H1 (cell line): ENCODE measurements at regions not wholly inside any gene's neighbourhood (a gene's known extent, or its start where the extent isn't known, plus 50 kb on each side); places are given as distances from the start of the nearest gene placed in this dataset.

Source experiments
- CTCF ChIA-PET: fragments of 300-600 bp; sonication (Branson Sonifier 250); formaldehyde crosslinking; loops from one replicate; lab custom pipeline; 2021; ENCODE audit not compliant: partially characterized antibody; lab: Charles Lee
- POLR2A ChIA-PET: fragments of 300-600 bp; sonication (Branson Sonifier 250); formaldehyde crosslinking; loops from one replicate; lab custom pipeline; 2021; ENCODE audit warnings: inconsistent platforms; ENCODE audit not compliant: partially characterized antibody; lab: Charles Lee
- DNase-seq, 2 experiments: peaks; one replicate each; pipeline versions ENCODE4 v3.0.0 to v3.0.0-alpha.2; 2010 to 2022; ENCODE audit warnings: low spot score in 2 of 2, low read depth in 1 of 2, mixed read lengths in 1 of 2
- FAIRE-seq: peaks from 2 replicates; lab custom pipeline; 2011; peaks lifted over from hg19 to GRCh38; lab: Jason Lieb, UNC
- H2AFZ ChIP-seq: 2 replicates; pipeline ENCODE4 v1.8.1; 2012; ENCODE audit warnings: low read length, inconsistent platforms
- H2AK5ac ChIP-seq: 2 replicates; pipeline ENCODE4 v1.6.1; 2013; ENCODE audit warnings: low read depth, low read length
- H2BK120ac ChIP-seq: replicated peaks from 2 replicates; pipeline ENCODE3; 2013; ENCODE audit warnings: low read depth, low read length, inconsistent platforms
- H2BK12ac ChIP-seq: 2 replicates; pipeline ENCODE4 v1.6.1; 2013; ENCODE audit warnings: low read depth, low read length
- H2BK15ac ChIP-seq: 2 replicates; pipeline ENCODE4 v1.6.1; 2013; ENCODE audit warnings: low read length
- H2BK20ac ChIP-seq: 2 replicates; pipeline ENCODE4 v1.6.1; 2013; ENCODE audit warnings: low read length
- H2BK5ac ChIP-seq: 2 replicates; pipeline ENCODE4 v1.6.1; 2013; ENCODE audit warnings: low read depth, low read length
- H3K14ac ChIP-seq: 2 replicates; pipeline ENCODE4 v1.6.1; 2013; ENCODE audit warnings: inconsistent platforms; ENCODE audit not compliant: insufficient read length
- H3K18ac ChIP-seq: 2 replicates; pipeline ENCODE4 v1.6.1; 2013; ENCODE audit warnings: low read length; ENCODE audit errors: extremely low read depth
- H3K23ac ChIP-seq: 2 replicates; pipeline ENCODE4 v1.6.1; 2013; ENCODE audit warnings: inconsistent platforms; ENCODE audit not compliant: insufficient read length
- H3K23me2 ChIP-seq: 2 replicates; pipeline ENCODE4 v1.6.1; 2013; ENCODE audit warnings: low read depth, low read length
- H3K27ac ChIP-seq: 2 replicates; pipeline ENCODE4 v1.6.1; 2011; ENCODE audit warnings: low read depth, low read length, inconsistent platforms
- H3K27me3 ChIP-seq, 4 experiments: replicated peaks in 1 of 4; 1 replicate in 1 of 4; 2 replicates in 3 of 4; pipeline versions ENCODE4 v1.6.1 to v1.8.1; 2011 to 2013; ENCODE audit warnings: low read length in 3 of 4, mild to moderate bottlenecking in 3 of 4, inconsistent platforms in 2 of 4, mixed read lengths in 2 of 4, moderate library complexity in 1 of 4; ENCODE audit not compliant: control insufficient read depth in 3 of 4, insufficient read depth in 3 of 4; ENCODE audit errors: extremely low read depth in 1 of 4
- H3K36me3 ChIP-seq, 4 experiments: 2 replicates each; pipeline versions ENCODE4 v1.6.1 to v1.8.1; 2011 to 2013; ENCODE audit warnings: mild to moderate bottlenecking in 4 of 4, low read length in 3 of 4, moderate library complexity in 2 of 4, control low read depth in 1 of 4, inconsistent platforms in 1 of 4; ENCODE audit not compliant: insufficient read depth in 4 of 4, control insufficient read depth in 2 of 4
- H3K4ac ChIP-seq: replicated peaks from 2 replicates; pipeline ENCODE3; 2013; ENCODE audit warnings: low read length, low read depth, mixed read lengths, inconsistent platforms; ENCODE audit not compliant: insufficient read length
- H3K4me1 ChIP-seq, 4 experiments: replicated peaks in 1 of 4; 1 replicate in 1 of 4; 2 replicates in 3 of 4; pipeline versions ENCODE4 v1.6.1 to v1.8.1; 2011 to 2013; ENCODE audit warnings: low read length in 3 of 4, inconsistent platforms in 2 of 4, mixed read lengths in 1 of 4; ENCODE audit not compliant: insufficient read depth in 4 of 4, control insufficient read depth in 3 of 4
- H3K4me2 ChIP-seq, 2 experiments: 2 replicates each; pipeline versions ENCODE4 v1.6.1 to v1.8.1; 2011 to 2013; ENCODE audit warnings: low read depth in 2 of 2, low read length in 2 of 2, control low read depth in 1 of 2, inconsistent platforms in 1 of 2, mild to moderate bottlenecking in 1 of 2; ENCODE audit not compliant: insufficient read depth in 1 of 2
- H3K4me3 ChIP-seq, 4 experiments: fragments of 200-600, 300-600 bp in 1 of 4; sonication (generic), shearing (Covaris generic), sonication (Bioruptor Twin) in 1 of 4; 2 replicates each; pipeline versions ENCODE4 v1.5.1 to v1.8.1; 2011 to 2016; ENCODE audit warnings: low read length in 4 of 4, low read depth in 3 of 4, control low read depth in 2 of 4, inconsistent platforms in 2 of 4, mild to moderate bottlenecking in 2 of 4, mixed read lengths in 1 of 4, moderate library complexity in 1 of 4; ENCODE audit not compliant: insufficient read depth in 2 of 4; ENCODE audit errors: extremely low read depth in 1 of 4
- H3K56ac ChIP-seq: replicated peaks from 2 replicates; pipeline ENCODE3; 2013; ENCODE audit warnings: low read depth, mild to moderate bottlenecking, mixed read lengths, low read length, inconsistent platforms; ENCODE audit not compliant: insufficient read length
- H3K79me1 ChIP-seq: 2 replicates; pipeline ENCODE4 v1.6.1; 2013; ENCODE audit warnings: low read depth, low read length, control low read depth
- H3K79me2 ChIP-seq, 2 experiments: 2 replicates each; pipeline versions ENCODE4 v1.6.1 to v1.8.1; 2012 to 2013; ENCODE audit warnings: low read length in 2 of 2, mild to moderate bottlenecking in 2 of 2, inconsistent platforms in 1 of 2; ENCODE audit not compliant: insufficient read depth in 2 of 2, control insufficient read depth in 1 of 2
- H3K9ac ChIP-seq, 4 experiments: replicated peaks in 1 of 4; 1 replicate in 1 of 4; 2 replicates in 3 of 4; pipeline versions ENCODE4 v1.6.1 to v1.8.1; 2011 to 2013; ENCODE audit warnings: low read depth in 3 of 4, low read length in 3 of 4, control low read depth in 2 of 4, mild to moderate bottlenecking in 2 of 4, moderate library complexity in 2 of 4, inconsistent platforms in 1 of 4; ENCODE audit errors: extremely low read depth in 1 of 4
- H3K9me3 ChIP-seq, 2 experiments: 2 replicates each; pipeline versions ENCODE4 v1.6.1 to v1.8.1; 2012 to 2013; ENCODE audit warnings: mild to moderate bottlenecking in 2 of 2, moderate library complexity in 2 of 2, control low read depth in 1 of 2, inconsistent platforms in 1 of 2, low read depth in 1 of 2, low read length in 1 of 2, mixed read lengths in 1 of 2; ENCODE audit not compliant: insufficient read depth in 2 of 2
- H4K20me1 ChIP-seq, 2 experiments: replicated peaks in 1 of 2; 2 replicates each; pipeline versions ENCODE3 to v1.8.1; 2011 to 2013; ENCODE audit warnings: inconsistent platforms in 2 of 2, low read length in 2 of 2, mild to moderate bottlenecking in 1 of 2; ENCODE audit not compliant: insufficient read depth in 2 of 2, control insufficient read depth in 1 of 2
- H4K5ac ChIP-seq: 2 replicates; pipeline ENCODE4 v1.6.1; 2013; ENCODE audit warnings: low read length, low read depth, mixed read lengths, inconsistent platforms; ENCODE audit not compliant: insufficient read length
- H4K8ac ChIP-seq: 2 replicates; pipeline ENCODE4 v1.8.0; 2013; ENCODE audit warnings: mild to moderate bottlenecking, moderate library complexity, low read length, inconsistent platforms; ENCODE audit not compliant: insufficient read depth; ENCODE audit errors: extremely low read depth
- H4K91ac ChIP-seq: replicated peaks from 2 replicates; pipeline ENCODE3; 2013; ENCODE audit warnings: low read length, mixed read lengths, inconsistent platforms; ENCODE audit not compliant: insufficient read length
- ATF2 ChIP-seq: IDR thresholded peaks from 2 replicates; pipeline ENCODE4 v1.6.1; 2012; ENCODE audit warnings: low read length, inconsistent platforms
- BRCA1 ChIP-seq: IDR thresholded peaks from 2 replicates; pipeline ENCODE4 v1.6.1; 2012; ENCODE audit warnings: low read depth, low read length, improper control_type of control experiment
- CHD1 ChIP-seq: IDR thresholded peaks from 2 replicates; pipeline ENCODE4 v1.6.1; 2012; ENCODE audit warnings: low read depth, low read length, improper control_type of control experiment
- CREB1 ChIP-seq: IDR thresholded peaks from 2 replicates; pipeline ENCODE4 v1.6.1; 2012; ENCODE audit warnings: inconsistent platforms
- FOSL1 ChIP-seq: IDR thresholded peaks from 2 replicates; pipeline ENCODE4 v1.6.1; 2011; ENCODE audit warnings: mild to moderate bottlenecking, low read depth, low read length, moderate library complexity; ENCODE audit not compliant: insufficient read depth
- KDM1A ChIP-seq: fragments of 200-600, 300-600 bp; sonication (generic); IDR thresholded peaks from 2 replicates; pipeline ENCODE4 v1.7.1; 2016; ENCODE audit warnings: mild to moderate bottlenecking, low read length, borderline replicate concordance
- KDM4A ChIP-seq: IDR thresholded peaks from one replicate; pipeline ENCODE4 v1.7.1; 2012; ENCODE audit warnings: low read depth, mild to moderate bottlenecking, moderate library complexity, low read length, inconsistent platforms; ENCODE audit not compliant: severe bottlenecking
- KDM5A ChIP-seq: fragments of 200-600 bp; IDR thresholded peaks from 2 replicates; pipeline ENCODE4 v1.7.1; 2012; ENCODE audit warnings: mild to moderate bottlenecking, low read length, inconsistent platforms, mixed read lengths
- POLR2A ChIP-seq, 2 experiments: IDR thresholded peaks; 1 replicate in 1 of 2; 2 replicates in 1 of 2; pipeline ENCODE4 v1.6.1; 2011; ENCODE audit warnings: low read depth in 2 of 2, low read length in 2 of 2, mild to moderate bottlenecking in 2 of 2; ENCODE audit errors: control extremely low read depth in 1 of 2
- RFX5 ChIP-seq: IDR thresholded peaks from 2 replicates; pipeline ENCODE4 v1.6.1; 2011; ENCODE audit warnings: low read depth, low read length, improper control_type of control experiment, borderline replicate concordance
- SP1 ChIP-seq: IDR thresholded peaks from 2 replicates; pipeline ENCODE4 v1.6.1; 2011; ENCODE audit warnings: low read depth, low read length
- SP4 ChIP-seq: IDR thresholded peaks from 2 replicates; pipeline ENCODE4 v1.6.1; 2012; ENCODE audit warnings: low read length, inconsistent platforms
- SUZ12 ChIP-seq: fragments of 200-600 bp; sonication (generic); IDR thresholded peaks from 2 replicates; pipeline ENCODE4 v1.6.1; 2012; ENCODE audit warnings: mild to moderate bottlenecking, inconsistent platforms, low read length, moderate library complexity, mixed read lengths
- TAF1 ChIP-seq: IDR thresholded peaks from 2 replicates; pipeline ENCODE4 v1.6.1; 2011; ENCODE audit warnings: mild to moderate bottlenecking, low read depth, low read length
- TBP ChIP-seq: IDR thresholded peaks from 2 replicates; pipeline ENCODE4 v1.6.1; 2011; ENCODE audit warnings: low read depth, low read length, improper control_type of control experiment
- ZNF274 ChIP-seq: IDR thresholded peaks from 2 replicates; pipeline ENCODE4 v1.7.0; 2012; ENCODE audit warnings: low read length, borderline replicate concordance; ENCODE audit errors: extremely low read depth
- WGBS, 2 experiments: shearing (Covaris generic) in 1 of 2; methylation state at CpG; one replicate each; pipeline versions ENCODE4 v1.1.6 to v1.1.7; 2013 to 2015; ENCODE audit warnings: low lambda C conversion rate in 2 of 2, mixed read lengths in 2 of 2, inconsistent platforms in 1 of 2, low coverage in 1 of 2, missing lambda C conversion rate in 1 of 2; ENCODE audit not compliant: insufficient replicate concordance in 2 of 2, insufficient coverage in 1 of 2, insufficient read length in 1 of 2; ENCODE audit errors: extremely low coverage in 1 of 2, missing lambda C conversion rate in 1 of 2; 5-methylcytosine and 5-hydroxymethylcytosine counted together

GRCh38 chrX:20585782-20586181 lies 319.1 kb upstream of the RPS6KA3 start:
- no peak overlapping the region for H3K14ac ChIP-seq
- no peak overlapping the region for H2BK20ac ChIP-seq
- H3K18ac ChIP-seq: no peak overlapping the region
- no peak overlapping the region for H2BK12ac ChIP-seq
- H3K27me3 ChIP-seq: no peaks in the 10 kb centered on the region
- no peak overlapping the region for H4K91ac ChIP-seq
- no peak overlapping the region for H3K27ac ChIP-seq
- no peak overlapping the region for H2BK5ac ChIP-seq
- no peaks in the 10 kb centered on the region for H3K79me2 ChIP-seq
- no peak overlapping the region for H3K4me2 ChIP-seq
- no peak overlapping the region for H3K23ac ChIP-seq
- H3K36me3 ChIP-seq: no peaks in the 10 kb centered on the region
- H2AK5ac ChIP-seq: no peak overlapping the region
- no peaks in the 10 kb centered on the region for H3K9me3 ChIP-seq
- H2BK120ac ChIP-seq: no peak overlapping the region
- no peak overlapping the region for H2BK15ac ChIP-seq
- no peak for FAIRE-seq
- no peaks in the 10 kb centered on the region for H3K4me1 ChIP-seq
- no peak overlapping the region for H4K5ac ChIP-seq
- H2AFZ ChIP-seq: no peak overlapping the region
- ChIA-PET POLR2A (no interaction called here), CTCF (interaction anchor here (1.0 kb wide), 1 partner anchor 8 kb away, joined by 4 read pairs; no protein-coding TSS in a partner anchor)
- no peak overlapping the region for H3K4me3 ChIP-seq
- no peak for DNase-seq
- no peak overlapping the region for H3K4ac ChIP-seq
- no peaks in the 10 kb centered on the region for H3K23me2 ChIP-seq
- WGBS, 2 experiments: 82% methylated on average over 2 of the region's 2 CpGs; no CpG with 5 or more reads in 1 of the 2 experiments
- no peaks in the 10 kb centered on the region for H3K79me1 ChIP-seq
- no peaks in the 10 kb centered on the region for H4K20me1 ChIP-seq
- H3K9ac ChIP-seq: no peak overlapping the region
- H3K56ac ChIP-seq: no peak overlapping the region
- no peak overlapping the region for H4K8ac ChIP-seq
- no peak for TF ChIP-seq ATF2
- no peak for TF ChIP-seq SP4
- TF ChIP-seq CREB1: no peak
- no peak for TF ChIP-seq SP1
- no peak for TF ChIP-seq KDM1A
- no peak for TF ChIP-seq FOSL1
- TF ChIP-seq TBP: no peak
- TF ChIP-seq TAF1: no peak
- no peak for TF ChIP-seq KDM5A
- TF ChIP-seq KDM4A: no peak
- no peak for TF ChIP-seq ZNF274
- TF ChIP-seq SUZ12: no peak
- TF ChIP-seq CHD1: no peak
- TF ChIP-seq POLR2A (IDR thresholded peaks at IDR 0.05; ENCODE audit: control extremely low read depth in 1 of 2, low read depth in 2 of 2, low read length in 2 of 2): no peak
- TF ChIP-seq BRCA1: no peak
- no peak for TF ChIP-seq RFX5
